HG02678 (cell line): ENCODE measurements at regions not wholly inside any gene's neighbourhood (a gene's known extent, or its start where the extent isn't known, plus 50 kb on each side); places are given as distances from the start of the nearest gene placed in this dataset.

Experiments used
- ATAC-seq: cut with Tn5 transposase; IDR thresholded peaks from one replicate; pipeline ENCODE4 v1.9.1; 2021; ENCODE audit warnings: mild to moderate bottlenecking, moderate library complexity; ENCODE audit not compliant: unreplicated experiment

DNA sequence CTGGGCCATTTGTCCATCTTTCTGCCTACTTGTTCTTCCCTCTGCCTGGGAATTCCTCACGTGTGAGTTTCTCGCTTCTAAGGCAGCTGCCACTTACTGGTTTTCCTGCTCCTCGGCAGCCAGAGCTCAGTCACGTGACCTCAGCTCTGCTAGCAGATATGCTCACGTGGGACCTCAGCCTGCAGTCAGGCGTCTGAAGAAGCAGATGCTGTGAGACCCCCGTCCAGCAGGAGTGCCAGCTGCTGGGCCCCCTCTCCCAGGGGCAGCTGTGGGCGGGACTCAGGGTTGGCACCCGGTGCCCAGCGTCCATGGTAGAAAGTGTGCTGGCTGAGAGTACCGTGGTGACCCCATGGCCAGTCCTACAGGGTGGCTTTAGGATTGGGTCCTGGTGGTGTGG is 161.3 kb upstream of the TLE3 start:
- peak; percentile 33 for ATAC-seq

DNA sequence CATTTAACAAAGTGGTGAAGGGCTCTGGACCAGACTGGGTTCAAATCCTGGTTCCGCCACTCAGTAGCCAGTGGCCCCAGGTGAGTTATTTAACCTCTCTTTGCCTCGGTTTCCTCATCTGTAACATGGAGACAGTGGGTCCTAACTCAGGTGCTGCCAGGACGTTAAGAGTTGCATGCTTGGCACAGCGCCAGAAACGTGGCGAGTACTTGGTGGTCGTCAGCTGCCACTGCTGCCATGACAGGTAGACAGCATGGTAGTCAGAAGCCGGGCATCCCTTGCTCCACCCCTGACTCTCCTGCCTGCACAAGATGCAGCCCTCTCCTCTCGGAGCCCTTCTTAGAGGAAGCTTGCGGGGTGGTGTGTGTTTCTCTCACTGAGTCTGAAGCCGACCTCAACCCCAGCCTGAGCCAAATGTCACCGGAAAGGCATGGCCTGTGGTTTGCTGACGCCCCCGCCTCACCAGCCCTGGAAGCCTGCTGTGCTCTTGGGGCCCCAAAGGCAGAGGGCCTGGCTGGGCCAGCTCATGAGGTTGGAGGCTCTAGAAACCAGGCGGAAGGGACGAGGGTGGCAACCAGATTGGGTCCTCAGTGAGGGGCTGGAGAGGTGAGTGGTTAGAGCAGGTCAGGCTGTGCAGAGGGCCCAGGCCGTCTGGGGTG is 160.8 kb upstream of the TLE3 start:
- peak; percentile 41 for ATAC-seq

DNA sequence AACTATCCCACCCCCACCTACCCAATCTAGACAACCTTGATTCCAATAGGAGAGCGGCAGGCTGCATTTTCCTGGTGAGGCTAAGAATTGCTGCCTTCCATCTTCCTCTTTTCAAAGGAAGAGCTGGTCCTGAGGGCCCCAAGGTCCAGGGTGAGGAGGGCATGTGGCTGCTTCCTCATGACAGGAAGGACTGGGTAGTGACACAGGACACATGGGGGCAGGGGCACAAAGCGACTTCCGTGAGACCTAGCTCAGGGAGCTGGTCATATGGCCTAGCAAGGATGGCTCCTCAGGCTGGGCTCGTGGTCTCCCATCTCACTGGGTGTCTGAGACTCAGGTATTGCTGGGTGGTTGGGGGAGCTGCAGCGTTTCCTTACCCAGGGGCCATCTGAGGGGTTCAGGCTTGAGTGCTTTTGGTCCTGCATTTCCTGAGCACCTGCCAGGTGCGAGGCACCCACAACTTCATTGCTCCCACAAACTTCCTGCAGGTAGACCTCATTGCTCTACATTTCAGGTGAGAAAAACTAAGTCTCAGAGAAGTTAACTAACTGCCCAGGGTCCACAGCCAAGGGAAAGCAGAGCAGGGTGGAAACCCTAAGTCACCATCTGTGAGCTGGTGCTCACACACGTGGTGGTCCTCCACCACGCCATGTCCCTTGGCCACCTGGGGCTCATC is 160.0 kb upstream of the TLE3 start:
- no peak for ATAC-seq

- ATAC-seq, result no peak
These were observed 159.3 kb upstream of the TLE3 start for GRCh38 chr15:70257047-70257446.

DNA sequence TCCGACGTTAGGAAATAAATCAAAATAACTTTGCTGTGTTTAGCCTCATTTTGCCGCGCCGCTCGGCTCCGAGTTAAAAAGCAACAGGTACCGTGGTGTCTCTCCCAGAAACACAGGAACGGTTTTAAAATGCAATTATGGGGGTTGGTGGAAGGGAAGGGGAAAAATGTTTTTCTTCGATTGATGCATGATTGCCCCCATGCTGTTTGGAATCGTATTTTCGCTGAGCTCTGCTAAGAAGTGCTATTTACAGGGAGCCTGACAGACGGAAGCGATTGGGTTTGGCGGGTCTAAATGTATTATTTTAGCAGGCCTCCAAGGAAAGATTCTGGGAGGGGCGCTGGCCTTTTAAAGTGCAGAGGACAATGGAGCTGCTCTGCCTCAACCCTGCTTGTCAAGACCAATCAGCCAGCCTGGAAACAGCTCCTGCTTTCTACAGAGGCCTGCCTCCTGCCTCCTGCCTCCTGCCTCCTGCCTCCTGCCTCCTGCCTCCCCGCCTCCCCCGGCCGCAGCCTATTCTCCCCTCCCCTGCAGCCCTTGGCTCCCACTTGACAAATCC is 156.7 kb upstream of the TLE3 start:
- no peak for ATAC-seq

GRCh38 chr15:70253461-70254156 is 155.9 kb upstream of the TLE3 start:
- no peak for ATAC-seq

GRCh38 chr15:70252951-70253320 is 155.2 kb upstream of the TLE3 start:
- ATAC-seq, result no peak

- ATAC-seq, result no peak
These were observed 154.6 kb upstream of the TLE3 start for GRCh38 chr15:70252056-70252950.

DNA sequence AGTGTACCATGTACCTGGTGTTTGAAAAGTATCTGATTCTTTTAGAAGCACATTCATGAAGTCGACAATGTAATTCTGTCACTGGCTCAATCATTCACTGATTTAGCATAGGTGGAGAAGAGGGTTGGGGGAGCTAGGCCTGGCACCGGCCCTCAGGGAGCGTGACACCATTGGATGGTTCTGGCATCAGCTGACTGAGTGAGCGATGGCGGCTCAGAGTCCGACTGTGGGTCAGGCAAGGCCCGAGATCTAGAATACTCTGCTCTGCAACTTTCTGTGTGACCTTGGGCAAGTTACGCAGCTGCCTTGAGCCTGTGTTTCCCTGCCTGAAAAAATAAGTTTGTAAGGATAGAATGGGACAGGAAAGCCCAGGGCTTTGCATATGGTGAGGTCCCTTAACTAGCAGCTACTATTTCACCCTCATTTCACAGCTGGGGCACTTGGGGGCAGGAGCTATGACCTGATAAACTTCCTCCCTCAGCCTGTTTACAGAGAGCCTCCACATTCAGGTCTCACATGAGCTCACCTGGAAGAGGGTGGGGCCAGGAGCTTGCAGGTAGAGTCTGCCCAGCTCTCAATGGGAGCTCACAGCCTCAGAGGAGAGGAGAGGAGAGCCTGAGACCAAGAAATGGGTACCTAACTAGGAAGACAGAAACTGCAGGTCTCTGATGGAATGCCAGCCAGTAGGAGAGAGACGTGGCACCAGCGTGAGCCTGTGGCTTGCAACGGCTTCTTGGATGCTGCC is 153.7 kb upstream of the TLE3 start:
- ATAC-seq, result no peak

- no peak for ATAC-seq
These were observed 152.8 kb upstream of the TLE3 start for GRCh38 chr15:70250208-70251201.

- ATAC-seq, result no peak
These were observed 151.9 kb upstream of the TLE3 start for GRCh38 chr15:70249616-70250015.

GRCh38 chr15:70248116-70249025 is 150.7 kb upstream of the TLE3 start:
- no peak for ATAC-seq

DNA sequence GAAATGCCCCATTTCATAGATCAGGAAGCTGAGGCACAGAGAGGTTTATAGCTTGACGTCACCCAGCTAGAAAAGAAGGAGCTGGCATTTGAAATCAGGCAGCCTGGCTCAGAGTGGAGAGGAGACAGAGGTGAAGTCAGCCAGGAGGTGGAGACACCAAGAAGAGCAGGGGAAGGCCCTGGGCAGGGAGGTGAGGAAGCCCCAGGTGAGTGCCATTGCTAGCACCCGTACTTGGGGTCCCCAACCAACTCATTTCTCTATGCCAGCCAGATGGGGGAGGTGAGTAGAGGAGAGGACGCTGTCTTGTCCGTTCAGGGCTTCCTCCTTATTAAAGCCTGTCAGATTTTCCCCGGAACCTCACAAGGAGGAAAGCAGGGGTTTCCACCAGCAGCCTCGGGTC is 149.6 kb upstream of the TLE3 start:
- ATAC-seq, result no peak

- ATAC-seq, result no peak
These were observed 149.0 kb upstream of the TLE3 start for GRCh38 chr15:70246623-70247220.

DNA sequence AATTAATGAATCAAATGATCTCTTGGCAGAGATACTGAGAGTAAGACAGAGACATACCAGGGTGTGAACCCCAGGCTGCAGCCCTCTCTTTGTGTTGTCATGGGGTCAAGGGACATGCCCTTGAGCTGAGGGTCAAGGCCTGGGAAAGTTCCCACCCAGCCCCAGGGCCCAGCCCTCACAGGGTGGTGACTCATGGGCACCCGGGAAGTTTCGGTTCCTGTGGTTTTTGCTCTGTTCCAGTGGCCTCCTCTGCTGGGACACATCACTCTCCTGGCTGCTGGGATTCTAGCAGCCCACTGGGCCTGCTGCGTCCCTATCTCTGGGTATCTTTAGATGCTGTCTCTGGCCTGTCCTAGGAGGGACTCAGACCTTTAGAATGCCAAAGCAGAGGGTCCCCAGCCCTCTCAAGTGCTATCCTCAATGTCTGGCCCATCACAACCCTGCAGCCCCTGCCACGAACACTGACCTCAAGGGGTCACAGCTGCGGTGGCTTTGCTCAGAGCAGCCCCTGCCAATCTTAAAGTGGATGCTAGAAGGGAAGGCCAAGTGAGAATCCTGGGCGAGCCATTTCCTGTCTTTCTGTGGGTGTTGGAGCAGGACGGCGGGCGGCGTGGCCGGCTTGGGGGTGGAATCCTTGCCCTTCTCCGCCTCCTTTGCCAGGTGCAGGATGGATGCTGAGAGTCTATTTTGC is 148.4 kb upstream of the TLE3 start:
- no peak for ATAC-seq

DNA sequence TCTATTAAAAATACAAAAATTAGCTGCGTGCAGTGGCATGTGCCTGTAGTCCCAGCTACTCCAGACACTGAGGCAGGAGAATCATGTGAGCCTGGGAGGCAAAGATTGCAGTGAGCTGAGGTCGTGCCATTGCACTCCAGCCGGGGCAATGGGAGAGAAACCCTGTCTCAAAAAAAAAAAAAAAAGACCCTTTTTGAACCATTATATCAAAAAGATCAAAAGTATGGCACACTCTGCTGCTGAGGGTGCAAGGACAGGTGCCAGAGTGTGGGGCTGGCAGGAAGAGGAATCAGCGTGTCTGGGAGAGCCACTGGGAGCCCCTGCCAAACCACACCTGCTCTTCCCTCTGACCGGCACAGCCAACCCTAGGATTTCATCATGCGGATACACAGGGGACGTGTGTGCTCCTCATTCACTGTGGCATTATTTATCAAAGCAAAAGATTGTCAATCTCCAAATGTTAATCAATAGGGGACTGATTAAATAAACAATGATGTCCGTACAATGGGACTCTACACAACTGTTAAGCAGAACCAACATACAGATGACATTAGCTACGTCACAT is 147.3 kb upstream of the TLE3 start:
- no peak for ATAC-seq
